Panc1 (cell line): ENCODE measurements at regions not wholly inside any gene's neighbourhood (a gene's known extent, or its start where the extent isn't known, plus 50 kb on each side); places are given as distances from the start of the nearest gene placed in this dataset.

Experiments
- ATAC-seq: fragments of 200-7000 bp; cut with Tn5 transposase; 2 replicates; pipeline ENCODE4 v1.9.1; 2020; ENCODE audit warnings: mild to moderate bottlenecking, moderate library complexity
- BruUV-seq: library from RNA; stranded (reverse); fragments of 400-500 nt; replicated peaks from 2 replicates; lab custom pipeline; 2021; lab: Mats Ljungman, UMichigan
- CTCF ChIA-PET: fragments of 300-600 bp; sonication (Branson Sonifier 250); formaldehyde crosslinking; loops from one replicate; lab custom pipeline; 2022; ENCODE audit warnings: antibody characterized with exemption; lab: Charles Lee
- POLR2A ChIA-PET: fragments of 300-600 bp; sonication (Branson Sonifier 250); formaldehyde crosslinking; loops from one replicate; lab custom pipeline; 2022; ENCODE audit warnings: antibody characterized with exemption; lab: Charles Lee
- DNase-seq: peaks from one replicate; pipeline ENCODE4 v3.0.0-alpha.2; 2010; ENCODE audit warnings: low read depth, low spot score
- H3K27ac ChIP-seq: 2 replicates; pipeline ENCODE4 v1.5.1; 2011; ENCODE audit warnings: mild to moderate bottlenecking, low read length, inconsistent platforms
- H3K27me3 ChIP-seq: fragments of 200-500 bp; sonication (Bioruptor generic); 2 replicates; pipeline ENCODE4 v1.6.0; 2014; ENCODE audit warnings: low read length, inconsistent platforms; ENCODE audit not compliant: control insufficient read depth, insufficient read depth
- H3K36me3 ChIP-seq: fragments of 200-500 bp; sonication (Bioruptor generic); 2 replicates; pipeline ENCODE4 v1.5.1; 2014; ENCODE audit warnings: inconsistent platforms, mild to moderate bottlenecking, low read length, moderate library complexity; ENCODE audit not compliant: control insufficient read depth, insufficient read depth
- H3K4me1 ChIP-seq: 2 replicates; pipeline ENCODE4 v1.5.1; 2011; ENCODE audit warnings: inconsistent platforms, mild to moderate bottlenecking, low read length, moderate library complexity; ENCODE audit not compliant: control insufficient read depth, insufficient read depth
- H3K4me3 ChIP-seq, 2 experiments: 2 replicates each; pipeline ENCODE4 v1.5.1; 2011 to 2012; ENCODE audit warnings: low read depth in 2 of 2, low read length in 2 of 2, mild to moderate bottlenecking in 2 of 2, inconsistent platforms in 1 of 2, moderate library complexity in 1 of 2
- H3K9me3 ChIP-seq: fragments of 200-500 bp; sonication (Bioruptor generic); 2 replicates; pipeline ENCODE4 v1.5.1; 2014; ENCODE audit warnings: low read depth, mild to moderate bottlenecking, inconsistent platforms, low read length, moderate library complexity; ENCODE audit not compliant: control insufficient read depth, insufficient read depth
- POLR2AphosphoS5 ChIP-seq: IDR thresholded peaks from 2 replicates; pipeline ENCODE4 v1.6.1; 2012; ENCODE audit warnings: mild to moderate bottlenecking, low read depth, low read length, moderate library complexity
- SIN3A ChIP-seq: IDR thresholded peaks from 2 replicates; pipeline ENCODE4 v1.6.1; 2012; ENCODE audit warnings: low read depth, mild to moderate bottlenecking, low read length, moderate library complexity, borderline replicate concordance; ENCODE audit not compliant: insufficient read depth
- TCF7L2 ChIP-seq: IDR thresholded peaks from 2 replicates; pipeline ENCODE4 v1.6.1; 2011; ENCODE audit warnings: mild to moderate bottlenecking, low read depth, low read length, inconsistent platforms
- in situ Hi-C: cut with HindIII; loops from 2 replicates; pipeline ENCODE4 v1.10.0; 2016; ENCODE audit warnings: low sequenced_read_pairs, low pct_unique_long_range_greater_than_20kb
- intact Hi-C: fragments of 100-400 bp; cut with micrococcal nuclease; formaldehyde crosslinking; loops from one replicate; pipeline ENCODE4 v1.10.0; 2022; ENCODE audit not compliant: unreplicated experiment
- TF ChIP-seq, protein P1 (sequence below): fragments of 450-650 bp; IDR thresholded peaks from 2 replicates; pipeline ENCODE4 v1.5.1; 2017; ENCODE audit warnings: mild to moderate bottlenecking
- TF ChIP-seq, protein P2 (sequence below), 2 experiments: IDR thresholded peaks; 2 replicates each; pipeline ENCODE4 v1.6.1; 2011 to 2012; ENCODE audit warnings: low read depth in 2 of 2, control low read depth in 1 of 2, low read length in 1 of 2, mild to moderate bottlenecking in 1 of 2, moderate library complexity in 1 of 2; ENCODE audit not compliant: insufficient read depth in 1 of 2

DNA sequence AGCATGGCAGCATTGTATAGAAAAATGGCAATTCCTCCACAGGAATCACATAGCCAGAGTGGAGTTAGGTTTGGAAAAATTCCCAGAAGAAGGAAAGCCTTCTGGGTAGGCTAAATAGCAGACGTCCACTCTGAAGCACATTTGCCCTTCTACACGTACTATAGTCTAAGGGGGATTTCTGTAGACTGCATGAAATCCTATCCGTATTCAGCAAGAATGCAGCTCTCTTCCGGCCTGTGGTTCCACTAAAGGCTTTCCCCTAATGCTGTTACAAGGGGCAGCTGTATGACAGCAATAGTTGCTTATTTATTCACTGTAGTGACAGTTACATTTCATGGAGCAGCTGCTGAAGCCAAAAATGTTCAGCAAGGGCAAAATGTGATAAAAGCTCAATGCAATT, 263.6 kb downstream of the RWDD3 start:
- H3K9me3 ChIP-seq, result no peaks in the 10 kb centered on the region
- no peaks in the 10 kb centered on the region for H3K27me3 ChIP-seq
- DNase-seq, result no peak
- ATAC-seq, result no peak
- H3K4me3 ChIP-seq, result no peak overlapping the region
- ChIA-PET CTCF (no interaction called here), POLR2A (no interaction called here)
- no TSS peak for BruUV-seq
- H3K36me3 ChIP-seq, result no peaks in the 10 kb centered on the region
- H3K4me1 ChIP-seq, result no peaks in the 10 kb centered on the region
- TF ChIP-seq, protein P1, sequence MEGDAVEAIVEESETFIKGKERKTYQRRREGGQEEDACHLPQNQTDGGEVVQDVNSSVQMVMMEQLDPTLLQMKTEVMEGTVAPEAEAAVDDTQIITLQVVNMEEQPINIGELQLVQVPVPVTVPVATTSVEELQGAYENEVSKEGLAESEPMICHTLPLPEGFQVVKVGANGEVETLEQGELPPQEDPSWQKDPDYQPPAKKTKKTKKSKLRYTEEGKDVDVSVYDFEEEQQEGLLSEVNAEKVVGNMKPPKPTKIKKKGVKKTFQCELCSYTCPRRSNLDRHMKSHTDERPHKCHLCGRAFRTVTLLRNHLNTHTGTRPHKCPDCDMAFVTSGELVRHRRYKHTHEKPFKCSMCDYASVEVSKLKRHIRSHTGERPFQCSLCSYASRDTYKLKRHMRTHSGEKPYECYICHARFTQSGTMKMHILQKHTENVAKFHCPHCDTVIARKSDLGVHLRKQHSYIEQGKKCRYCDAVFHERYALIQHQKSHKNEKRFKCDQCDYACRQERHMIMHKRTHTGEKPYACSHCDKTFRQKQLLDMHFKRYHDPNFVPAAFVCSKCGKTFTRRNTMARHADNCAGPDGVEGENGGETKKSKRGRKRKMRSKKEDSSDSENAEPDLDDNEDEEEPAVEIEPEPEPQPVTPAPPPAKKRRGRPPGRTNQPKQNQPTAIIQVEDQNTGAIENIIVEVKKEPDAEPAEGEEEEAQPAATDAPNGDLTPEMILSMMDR, result no peak
- no peak for TF ChIP-seq POLR2AphosphoS5
- TF ChIP-seq TCF7L2, result no peak
- TF ChIP-seq SIN3A, result no peak
- TF ChIP-seq, protein P2, sequence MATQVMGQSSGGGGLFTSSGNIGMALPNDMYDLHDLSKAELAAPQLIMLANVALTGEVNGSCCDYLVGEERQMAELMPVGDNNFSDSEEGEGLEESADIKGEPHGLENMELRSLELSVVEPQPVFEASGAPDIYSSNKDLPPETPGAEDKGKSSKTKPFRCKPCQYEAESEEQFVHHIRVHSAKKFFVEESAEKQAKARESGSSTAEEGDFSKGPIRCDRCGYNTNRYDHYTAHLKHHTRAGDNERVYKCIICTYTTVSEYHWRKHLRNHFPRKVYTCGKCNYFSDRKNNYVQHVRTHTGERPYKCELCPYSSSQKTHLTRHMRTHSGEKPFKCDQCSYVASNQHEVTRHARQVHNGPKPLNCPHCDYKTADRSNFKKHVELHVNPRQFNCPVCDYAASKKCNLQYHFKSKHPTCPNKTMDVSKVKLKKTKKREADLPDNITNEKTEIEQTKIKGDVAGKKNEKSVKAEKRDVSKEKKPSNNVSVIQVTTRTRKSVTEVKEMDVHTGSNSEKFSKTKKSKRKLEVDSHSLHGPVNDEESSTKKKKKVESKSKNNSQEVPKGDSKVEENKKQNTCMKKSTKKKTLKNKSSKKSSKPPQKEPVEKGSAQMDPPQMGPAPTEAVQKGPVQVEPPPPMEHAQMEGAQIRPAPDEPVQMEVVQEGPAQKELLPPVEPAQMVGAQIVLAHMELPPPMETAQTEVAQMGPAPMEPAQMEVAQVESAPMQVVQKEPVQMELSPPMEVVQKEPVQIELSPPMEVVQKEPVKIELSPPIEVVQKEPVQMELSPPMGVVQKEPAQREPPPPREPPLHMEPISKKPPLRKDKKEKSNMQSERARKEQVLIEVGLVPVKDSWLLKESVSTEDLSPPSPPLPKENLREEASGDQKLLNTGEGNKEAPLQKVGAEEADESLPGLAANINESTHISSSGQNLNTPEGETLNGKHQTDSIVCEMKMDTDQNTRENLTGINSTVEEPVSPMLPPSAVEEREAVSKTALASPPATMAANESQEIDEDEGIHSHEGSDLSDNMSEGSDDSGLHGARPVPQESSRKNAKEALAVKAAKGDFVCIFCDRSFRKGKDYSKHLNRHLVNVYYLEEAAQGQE (IDR thresholded peaks at IDR 0.05; ENCODE audit: insufficient read depth in 1 of 2, low read depth in 2 of 2, low read length in 1 of 2), result no peak
- intact Hi-C loops, result no loop called here
- in situ Hi-C loops, result no loop called here
- H3K27ac ChIP-seq, result no peak overlapping the region

DNA sequence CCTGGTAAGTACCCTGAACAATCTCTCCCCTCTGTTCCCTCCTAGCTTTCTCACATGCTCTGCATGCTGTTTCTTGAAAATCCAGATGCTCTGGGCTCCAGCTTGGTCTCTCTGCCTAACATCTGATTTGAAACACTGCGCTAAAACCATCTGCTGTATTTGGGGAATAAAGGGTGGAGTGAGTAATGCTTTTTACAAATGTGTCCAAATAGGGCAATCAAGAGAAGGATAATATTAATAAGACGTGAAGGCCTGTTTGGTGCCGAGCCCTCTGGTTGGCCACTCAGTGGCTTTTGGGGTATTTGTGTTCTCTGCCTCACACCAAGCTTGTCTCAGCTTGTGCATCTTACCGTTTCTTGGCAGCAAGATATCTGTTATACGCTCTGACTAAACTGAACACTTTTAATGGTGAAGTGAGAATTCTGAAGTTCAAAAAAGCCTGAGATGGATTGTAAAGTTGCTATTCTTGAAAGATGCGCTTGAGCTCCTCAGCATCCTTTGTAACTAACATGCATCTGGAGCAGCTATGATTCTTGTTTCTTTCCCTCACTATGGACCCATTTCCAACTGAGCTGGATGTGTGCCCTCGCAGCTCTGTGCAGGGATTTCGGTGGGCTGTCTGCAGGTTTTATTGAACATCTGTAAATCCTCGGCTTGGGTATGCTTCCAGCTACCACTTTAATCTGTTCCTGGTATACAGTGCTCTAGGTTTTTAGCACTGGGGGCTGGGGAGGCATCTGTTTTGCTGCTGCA, 269.4 kb downstream of the RWDD3 start:
- ATAC-seq, result no peak
- ChIA-PET CTCF (no interaction called here), POLR2A (no interaction called here)
- H3K9me3 ChIP-seq, result no peaks in the 10 kb centered on the region
- intact Hi-C loops, result no loop called here
- no peaks in the 10 kb centered on the region for H3K27me3 ChIP-seq
- H3K27ac ChIP-seq, result no peak overlapping the region
- in situ Hi-C loops, result no loop called here
- no peak for DNase-seq
- no peaks in the 10 kb centered on the region for H3K4me1 ChIP-seq
- no peaks in the 10 kb centered on the region for H3K36me3 ChIP-seq
- H3K4me3 ChIP-seq, result no peak overlapping the region
- BruUV-seq, result no TSS peak
- TF ChIP-seq, protein P2 (IDR thresholded peaks at IDR 0.05; ENCODE audit: insufficient read depth in 1 of 2, low read depth in 2 of 2, low read length in 1 of 2), result no peak
- no peak for TF ChIP-seq SIN3A
- TF ChIP-seq, protein P1, result no peak
- TF ChIP-seq POLR2AphosphoS5, result no peak
- no peak for TF ChIP-seq TCF7L2
